Mucosa of stomach (tissue), 1 donor: ENCODE measurements at regions not wholly inside any gene's neighbourhood (a gene's known extent, or its start where the extent isn't known, plus 50 kb on each side); places are given as distances from the start of the nearest gene placed in this dataset.
"Not testable (repeated sequence)": the region's sequence is repeated elsewhere in the genome, so short reads cannot be mapped to it uniquely, and the experiment has no call there.

Experiments
- H3K27me3 ChIP-seq: one replicate; pipeline ENCODE4 v1.7.0; 2013; ENCODE audit warnings: mild to moderate bottlenecking, low read length; ENCODE audit not compliant: control insufficient read depth, insufficient read depth
- H3K36me3 ChIP-seq: one replicate; pipeline ENCODE4 v1.7.0; 2013; ENCODE audit warnings: low read length; ENCODE audit not compliant: control insufficient read depth, insufficient read depth
- H3K4me1 ChIP-seq: one replicate; pipeline ENCODE4 v1.7.0; 2013; ENCODE audit warnings: mild to moderate bottlenecking, low read length; ENCODE audit not compliant: control insufficient read depth, insufficient read depth
- H3K4me3 ChIP-seq: one replicate; pipeline ENCODE4 v1.7.0; 2013; ENCODE audit warnings: low read length
- H3K9ac ChIP-seq: one replicate; pipeline ENCODE4 v1.7.0; 2013; ENCODE audit warnings: mild to moderate bottlenecking, low read length, moderate library complexity
- H3K9me3 ChIP-seq: one replicate; pipeline ENCODE4 v1.7.0; 2013; ENCODE audit warnings: mild to moderate bottlenecking, low read length, moderate library complexity; ENCODE audit not compliant: control insufficient read depth
- donor health status: Pancreatic carcinoma.

DNA sequence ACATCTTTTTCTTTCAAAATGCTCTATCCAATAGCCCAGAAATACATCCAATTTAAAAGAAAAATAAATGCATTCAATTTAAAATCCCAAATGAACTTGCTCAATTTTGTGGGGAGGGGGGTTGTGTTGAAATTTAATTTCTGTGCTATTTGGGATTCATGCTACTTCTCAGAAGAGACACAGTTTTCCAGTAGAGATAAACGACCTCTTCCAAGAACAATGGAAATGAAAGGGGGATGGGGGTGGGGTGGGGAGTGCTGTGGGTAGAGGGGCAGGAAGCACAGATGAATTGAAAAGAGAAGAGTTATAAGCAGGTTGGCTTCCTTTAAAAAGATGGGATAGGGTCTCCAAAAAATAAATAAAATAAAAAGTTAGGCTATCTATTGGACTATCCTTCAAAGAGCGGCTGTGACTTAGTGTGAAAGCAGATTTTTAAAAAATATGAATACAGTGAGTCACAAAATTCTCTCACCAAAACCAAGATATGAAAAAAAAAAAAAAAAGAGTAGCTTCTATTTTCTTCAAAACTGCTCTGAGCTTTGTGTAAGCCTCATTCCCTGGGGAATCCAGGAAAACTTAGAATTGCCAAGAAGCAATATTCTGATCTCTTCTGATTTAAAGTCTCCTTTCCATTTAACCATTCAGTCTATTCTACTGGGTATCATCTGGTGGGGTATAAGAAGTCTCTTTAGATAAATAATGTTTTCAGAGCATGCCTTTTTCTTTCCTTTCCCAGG lies 324.3 kb downstream of the PTTG2 start:
- H3K36me3 ChIP-seq = no peaks in the 10 kb centered on the region
- H3K9ac ChIP-seq = no peak overlapping the region
- H3K4me3 ChIP-seq = no peak overlapping the region
- no peaks in the 10 kb centered on the region for H3K27me3 ChIP-seq
- H3K9me3 ChIP-seq = no peaks in the 10 kb centered on the region
- H3K4me1 ChIP-seq = peaks cover 25% of the 10 kb centered on the region

DNA sequence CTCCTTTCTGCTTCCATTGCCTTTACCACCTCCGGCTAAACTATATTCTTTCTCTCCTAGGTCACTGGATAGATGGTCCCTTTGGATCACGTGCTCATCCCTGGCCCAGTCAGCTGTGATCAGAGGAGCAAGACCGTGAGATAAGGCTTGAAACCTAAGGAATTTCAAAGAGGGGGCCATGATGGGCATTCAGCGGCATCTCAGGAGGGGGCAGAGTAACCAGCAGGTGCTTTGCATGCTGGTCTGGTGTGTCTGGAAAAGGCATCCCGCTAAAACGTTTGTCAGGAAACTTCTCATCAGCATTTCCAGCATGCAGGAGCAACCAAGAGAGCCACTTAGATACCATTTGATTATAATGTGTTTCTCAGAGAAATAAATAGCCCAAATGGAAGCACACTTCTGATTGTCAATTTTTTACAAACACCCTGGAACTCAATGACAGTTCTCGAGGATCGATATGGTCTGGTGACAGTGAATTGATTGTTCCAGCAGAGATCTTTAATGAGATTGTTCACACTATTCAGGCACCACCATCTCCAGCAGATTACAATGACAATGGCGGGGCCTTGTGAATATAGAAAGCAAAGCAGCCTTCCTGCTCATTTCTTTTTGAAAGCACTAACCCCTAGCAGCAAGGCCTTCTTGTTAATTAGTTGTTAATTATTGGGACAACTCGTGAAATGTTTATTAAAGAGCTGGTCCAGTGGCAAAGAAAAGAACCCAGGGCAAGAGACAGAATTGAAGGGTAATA lies 327.1 kb downstream of the PTTG2 start:
- Histone ChIP-seq H3K4me3 (no peak overlapping the region), H3K27me3 (no peaks in the 10 kb centered on the region), H3K9ac (no peak overlapping the region), H3K36me3 (no peaks in the 10 kb centered on the region), H3K4me1 (no peaks in the 10 kb centered on the region), H3K9me3 (no peaks in the 10 kb centered on the region)

DNA sequence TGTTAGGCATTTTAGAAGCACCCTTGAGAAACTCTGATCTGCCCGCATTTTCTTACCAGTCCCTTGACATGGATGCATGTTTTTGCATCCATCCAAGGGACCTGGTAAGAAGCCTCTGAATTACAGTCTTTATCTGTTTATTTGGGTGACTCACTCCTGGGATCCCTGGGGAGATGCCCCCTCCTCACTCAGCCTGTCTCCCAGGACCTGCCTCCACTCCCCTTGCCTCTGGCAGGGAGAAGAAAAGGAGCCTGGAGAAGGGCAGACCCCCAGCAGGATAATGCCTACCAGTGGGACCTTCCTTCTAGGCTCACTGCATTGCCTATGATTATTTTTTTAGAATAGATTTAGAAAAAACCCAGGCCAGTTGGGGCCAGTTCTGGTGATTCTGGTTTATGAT lies 329.4 kb downstream of the PTTG2 start:
- Histone ChIP-seq H3K36me3 (no peaks in the 10 kb centered on the region), H3K4me1 (no peaks in the 10 kb centered on the region), H3K4me3 (no peak overlapping the region), H3K27me3 (no peaks in the 10 kb centered on the region), H3K9ac (no peak overlapping the region), H3K9me3 (no peaks in the 10 kb centered on the region)

DNA sequence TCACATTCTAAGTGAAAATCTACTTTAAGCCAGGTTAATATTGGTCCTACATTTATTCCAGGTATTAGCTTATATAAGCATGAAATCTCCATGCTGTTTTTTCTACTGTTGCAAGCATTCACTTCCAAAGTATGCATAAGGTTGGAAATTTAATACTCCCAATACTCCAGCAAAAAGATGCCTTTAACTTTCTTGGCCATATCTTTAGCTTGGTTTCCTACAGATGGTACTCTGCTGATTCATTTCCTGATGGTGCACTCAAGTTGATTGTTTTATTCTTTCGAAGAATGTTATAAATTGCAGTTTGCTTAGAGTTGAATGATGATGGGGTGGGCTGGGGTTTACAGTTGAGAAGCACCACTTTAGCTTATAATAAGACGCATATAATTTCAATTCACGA lies 330.2 kb downstream of the PTTG2 start:
- no peak overlapping the region for H3K4me3 ChIP-seq
- H3K4me1 ChIP-seq = no peaks in the 10 kb centered on the region
- H3K9ac ChIP-seq = no peak overlapping the region
- H3K36me3 ChIP-seq = no peaks in the 10 kb centered on the region
- H3K27me3 ChIP-seq = no peaks in the 10 kb centered on the region
- no peaks in the 10 kb centered on the region for H3K9me3 ChIP-seq

DNA sequence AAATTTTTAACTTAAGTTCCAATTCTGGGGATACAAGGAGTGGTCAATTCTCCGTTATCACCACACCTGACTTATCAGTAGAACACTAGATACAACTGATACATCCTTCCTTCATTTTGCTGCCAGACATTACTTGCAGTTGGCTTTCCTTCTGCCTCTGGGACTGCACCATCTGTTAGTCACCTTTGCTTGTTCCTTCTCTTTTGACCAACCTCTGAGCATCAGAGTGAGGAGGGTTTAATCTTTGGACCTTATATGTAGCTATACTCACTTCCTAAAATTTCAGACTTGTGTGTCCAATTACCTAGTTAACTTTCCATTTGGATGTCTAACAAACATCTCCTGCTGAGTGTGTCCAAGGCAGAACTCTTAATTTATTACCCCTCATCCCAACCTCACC lies 330.7 kb downstream of the PTTG2 start:
- no peaks in the 10 kb centered on the region for H3K4me1 ChIP-seq
- H3K9me3 ChIP-seq = no peaks in the 10 kb centered on the region
- no peaks in the 10 kb centered on the region for H3K36me3 ChIP-seq

DNA sequence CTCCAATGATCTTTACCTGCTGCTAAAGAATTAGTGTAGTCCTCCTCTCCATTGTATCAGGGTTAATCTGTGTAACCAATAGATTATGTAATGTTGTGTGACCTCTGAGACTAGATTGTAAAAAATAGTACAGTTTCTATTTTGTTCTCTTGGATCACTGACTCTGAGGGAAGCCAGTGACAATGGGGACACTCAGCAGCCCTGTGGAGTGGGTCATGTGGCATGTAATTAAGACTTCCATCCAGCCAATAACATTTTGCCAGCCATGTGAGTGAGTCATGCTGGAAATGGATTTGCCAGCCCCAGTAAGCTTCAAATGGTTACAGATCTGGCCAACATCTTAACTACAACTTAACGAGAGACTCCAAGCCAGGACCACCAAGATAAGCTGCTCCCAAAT lies 332.3 kb downstream of the PTTG2 start:
- H3K9ac ChIP-seq = no peak overlapping the region
- no peaks in the 10 kb centered on the region for H3K27me3 ChIP-seq
- no peaks in the 10 kb centered on the region for H3K9me3 ChIP-seq
- H3K4me3 ChIP-seq = no peak overlapping the region
- H3K36me3 ChIP-seq = no peaks in the 10 kb centered on the region
- H3K4me1 ChIP-seq = no peaks in the 10 kb centered on the region

More for the DNA sequence above, 330.7 kb downstream of the PTTG2 start:
- Histone ChIP-seq H3K4me3 (no peak overlapping the region), H3K27me3 (no peaks in the 10 kb centered on the region), H3K9ac (no peak overlapping the region)

DNA sequence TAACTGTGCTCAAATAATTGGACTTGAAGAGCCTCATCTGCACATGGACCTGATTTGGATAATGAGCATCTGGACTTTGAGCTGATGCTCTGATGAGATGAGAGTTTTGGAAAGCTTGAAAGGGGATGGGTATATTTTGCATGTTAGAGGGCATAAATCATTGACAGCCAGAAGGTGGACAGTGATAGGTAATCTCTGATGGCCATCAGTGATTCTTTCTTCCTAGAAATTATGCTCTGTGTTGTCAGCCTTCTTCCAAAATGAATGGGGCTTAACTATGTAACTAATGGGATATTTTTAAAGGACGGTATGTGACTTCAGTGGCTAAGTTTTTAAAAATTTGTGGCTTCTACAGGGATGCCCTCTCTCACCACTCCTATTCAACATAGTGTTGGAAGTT lies 334.0 kb downstream of the PTTG2 start:
- H3K9me3 ChIP-seq = no peaks in the 10 kb centered on the region

DNA sequence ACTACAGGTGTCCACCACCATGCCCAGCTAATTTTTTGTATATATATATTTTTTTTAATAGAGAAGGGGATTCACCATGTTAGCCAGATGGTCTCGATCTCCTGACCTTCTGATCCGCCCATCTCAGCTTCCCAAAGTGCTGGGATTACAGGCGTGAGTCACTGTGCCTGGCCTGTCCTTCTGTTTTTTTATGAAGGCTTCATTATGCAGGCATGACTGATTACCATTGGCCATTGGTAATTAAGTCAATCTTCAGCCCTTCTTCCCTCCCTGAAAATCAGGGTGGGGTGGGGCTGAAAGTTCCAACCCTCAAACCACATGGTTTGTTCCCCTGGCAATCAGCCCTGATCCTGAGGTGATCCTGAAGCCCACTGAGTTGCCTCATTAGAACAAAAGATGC lies 336.9 kb downstream of the PTTG2 start:
- Histone ChIP-seq H3K9ac (no peak overlapping the region), H3K27me3 (no peaks in the 10 kb centered on the region), H3K4me3 (no peak overlapping the region), H3K4me1 (no peaks in the 10 kb centered on the region), H3K36me3 (no peaks in the 10 kb centered on the region), H3K9me3 (no peaks in the 10 kb centered on the region)

More for the DNA sequence above, 334.0 kb downstream of the PTTG2 start:
- Histone ChIP-seq H3K27me3 (no peaks in the 10 kb centered on the region), H3K36me3 (no peaks in the 10 kb centered on the region), H3K9ac (no peak overlapping the region), H3K4me1 (no peaks in the 10 kb centered on the region), H3K4me3 (no peak overlapping the region)

DNA sequence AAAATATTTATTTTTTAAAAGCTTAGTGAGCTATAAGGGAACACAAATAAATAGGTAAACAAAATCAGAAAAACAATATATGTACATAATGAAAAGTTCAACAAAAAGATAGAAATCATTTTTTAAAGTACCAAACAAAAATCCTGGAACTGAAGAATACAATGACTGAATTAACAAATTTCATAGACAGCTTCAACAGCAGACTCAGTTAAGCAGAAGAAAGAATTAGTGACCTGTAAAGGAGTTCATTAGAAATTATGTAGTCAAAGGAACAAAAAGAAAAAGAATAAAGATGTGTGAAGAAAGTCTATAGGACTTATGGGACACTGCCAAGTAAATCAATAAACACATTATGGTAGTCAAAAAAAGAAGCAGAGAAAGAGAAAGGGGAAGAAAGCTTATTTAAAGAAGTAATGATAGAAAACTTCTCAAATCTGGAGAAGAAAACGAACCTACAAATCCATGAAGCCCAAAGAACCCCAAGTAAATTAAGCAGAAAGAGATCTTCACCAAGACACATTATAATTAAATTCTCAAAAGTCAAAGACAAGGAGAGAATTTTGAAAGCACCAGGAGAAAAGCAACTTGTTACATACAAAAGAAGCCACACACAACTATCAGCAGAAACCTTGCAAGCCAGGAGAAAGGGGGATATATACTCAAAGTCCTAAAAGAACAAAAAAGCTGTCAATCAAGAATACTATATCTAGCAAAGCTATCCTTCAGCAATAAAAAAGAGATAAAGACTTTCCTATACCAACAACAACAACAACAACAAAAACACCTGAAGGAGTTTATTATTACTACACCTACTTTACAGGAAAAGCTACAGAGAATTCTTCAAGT lies 338.9 kb downstream of the PTTG2 start:
- Histone ChIP-seq H3K9ac (no peak overlapping the region), H3K27me3 (no peaks in the 10 kb centered on the region), H3K36me3 (no peaks in the 10 kb centered on the region), H3K9me3 (no peaks in the 10 kb centered on the region), H3K4me1 (no peaks in the 10 kb centered on the region), H3K4me3 (no peak overlapping the region)

DNA sequence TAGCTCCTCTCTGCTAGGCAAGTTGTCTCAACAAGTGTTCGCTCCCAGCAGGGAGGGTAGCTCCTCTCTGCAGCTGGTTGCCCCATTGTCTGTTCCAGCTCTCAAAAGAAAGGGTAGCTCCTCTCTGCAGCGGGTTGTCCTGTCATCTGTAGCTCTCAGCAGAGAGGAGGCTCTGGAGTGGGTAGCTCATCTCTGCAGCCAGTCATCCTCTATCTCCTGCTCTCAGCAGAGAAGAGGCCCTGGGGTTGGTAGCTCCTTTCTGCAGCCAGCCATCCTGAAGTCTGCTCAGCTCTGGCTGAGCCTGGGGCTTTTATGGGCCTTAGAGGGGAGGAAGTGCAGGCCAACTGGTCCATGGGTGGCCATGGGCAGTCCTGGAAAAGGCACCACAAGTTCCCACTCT lies 342.7 kb downstream of the PTTG2 start:
- Histone ChIP-seq H3K4me3 (no peak overlapping the region), H3K9ac (no peak overlapping the region), H3K4me1 (no peaks in the 10 kb centered on the region), H3K9me3 (no peaks in the 10 kb centered on the region), H3K36me3 (no peaks in the 10 kb centered on the region), H3K27me3 (no peaks in the 10 kb centered on the region)

DNA sequence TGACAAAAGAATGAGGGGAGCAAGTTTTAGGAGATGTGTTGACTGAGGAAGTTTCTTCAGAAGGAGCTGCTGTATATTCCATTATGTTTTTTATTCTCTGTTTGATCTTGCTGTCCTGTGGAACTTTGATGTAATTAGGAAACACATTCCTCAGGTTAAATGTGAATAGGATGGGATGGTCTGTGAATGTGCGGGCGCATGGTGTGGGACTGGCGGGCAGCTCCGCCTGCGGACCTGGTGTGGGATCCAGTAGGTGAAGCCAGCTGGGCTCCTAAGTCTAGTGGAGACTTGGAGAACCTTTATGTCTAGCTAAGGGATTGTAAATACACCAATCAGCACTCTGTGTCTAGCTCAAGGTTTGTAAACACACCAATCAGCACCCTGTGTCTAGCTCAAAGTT lies 344.3 kb downstream of the PTTG2 start:
- H3K4me3 ChIP-seq, H3K4me1 ChIP-seq, H3K36me3 ChIP-seq, H3K27me3 ChIP-seq, H3K9ac ChIP-seq, H3K9me3 ChIP-seq: not testable (repeated sequence)

DNA sequence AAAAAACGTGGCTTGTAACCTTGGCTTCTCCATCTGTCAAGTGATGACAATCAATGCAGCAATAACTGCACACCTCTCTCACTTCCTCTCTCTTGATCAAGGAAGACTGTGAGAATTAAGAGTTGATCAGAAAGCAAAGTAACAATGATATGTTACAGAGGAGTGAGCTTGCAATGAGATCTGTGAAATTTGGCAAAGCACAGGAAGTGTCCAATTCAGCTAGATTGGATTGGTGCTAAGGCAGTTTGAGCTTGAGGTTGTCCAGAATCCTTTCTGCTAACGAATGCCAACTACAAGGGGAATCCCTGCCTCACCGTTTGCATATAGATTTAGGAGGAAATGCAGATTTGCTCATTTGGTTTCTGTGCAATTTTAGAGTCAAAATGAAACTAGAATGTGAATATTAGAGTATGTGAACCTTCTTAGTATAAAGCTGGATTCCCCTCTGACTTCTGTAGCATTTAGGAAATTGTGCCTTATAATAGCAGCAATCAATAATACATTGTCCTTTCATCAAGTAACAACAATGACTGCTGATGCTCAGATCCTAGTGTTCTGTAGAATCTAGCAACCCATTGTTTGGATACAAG lies 346.4 kb downstream of the PTTG2 start:
- Histone ChIP-seq H3K4me1 (no peaks in the 10 kb centered on the region), H3K27me3 (no peaks in the 10 kb centered on the region), H3K9ac (no peak overlapping the region), H3K4me3 (no peak overlapping the region), H3K36me3 (no peaks in the 10 kb centered on the region), H3K9me3 (no peaks in the 10 kb centered on the region)
